MM.1S (cell line): ENCODE measurements at regions not wholly inside any gene's neighbourhood (a gene's known extent, or its start where the extent isn't known, plus 50 kb on each side); places are given as distances from the start of the nearest gene placed in this dataset.

Experiments
- DNase-seq: peaks from one replicate; pipeline ENCODE4 v3.0.0-alpha.2; 2015
- H2AFZ ChIP-seq: fragments of 300-600 bp; sonication (generic); 2 replicates; pipeline ENCODE4 v1.6.0; 2016; ENCODE audit warnings: antibody characterized with exemption, low read length
- H3F3A ChIP-seq: fragments of 300-600 bp; sonication (generic); 2 replicates; pipeline ENCODE4 v1.6.1; 2016; ENCODE audit warnings: mild to moderate bottlenecking, antibody characterized with exemption, low read length, moderate library complexity, mixed read lengths; ENCODE audit not compliant: insufficient read depth
- H3K27ac ChIP-seq: fragments of 300-600 bp; sonication (generic); 2 replicates; pipeline ENCODE4 v1.5.1; 2016; ENCODE audit warnings: mild to moderate bottlenecking, low read length
- H3K27me3 ChIP-seq: fragments of 300-600 bp; sonication (generic); replicated peaks from 2 replicates; pipeline ENCODE4 v1.6.0; 2016; ENCODE audit warnings: low read length; ENCODE audit not compliant: insufficient read depth
- H3K36me3 ChIP-seq: fragments of 300-600 bp; sonication (generic); replicated peaks from 2 replicates; pipeline ENCODE4 v1.6.1; 2016; ENCODE audit warnings: mild to moderate bottlenecking, low read length, mixed read lengths; ENCODE audit not compliant: insufficient read depth
- H3K4me1 ChIP-seq: fragments of 300-600 bp; sonication (generic); 2 replicates; pipeline ENCODE4 v1.6.1; 2016; ENCODE audit warnings: low read length, mixed read lengths
- H3K4me2 ChIP-seq: fragments of 300-600 bp; sonication (generic); 2 replicates; pipeline ENCODE4 v1.6.0; 2016; ENCODE audit warnings: low read depth, low read length
- H3K4me3 ChIP-seq: fragments of 300-600 bp; sonication (generic); 2 replicates; pipeline ENCODE4 v1.5.1; 2016; ENCODE audit warnings: low read length, mixed read lengths
- H3K79me2 ChIP-seq: fragments of 300-600 bp; sonication (generic); 2 replicates; pipeline ENCODE4 v1.6.1; 2016; ENCODE audit warnings: mixed run types, low read length, mixed read lengths
- H3K9ac ChIP-seq: fragments of 300-600 bp; sonication (generic); 2 replicates; pipeline ENCODE4 v1.6.1; 2016; ENCODE audit warnings: low read length, mixed read lengths
- H3K9me2 ChIP-seq: fragments of 300-600 bp; sonication (generic); replicated peaks from 2 replicates; pipeline ENCODE4 v1.6.1; 2016; ENCODE audit warnings: mild to moderate bottlenecking, low read length, mixed read lengths; ENCODE audit not compliant: insufficient read depth
- H3K9me3 ChIP-seq: fragments of 300-600 bp; sonication (generic); replicated peaks from 2 replicates; pipeline ENCODE4 v1.6.1; 2016; ENCODE audit warnings: mild to moderate bottlenecking, low read length, mixed read lengths; ENCODE audit not compliant: insufficient read depth
- H4K20me1 ChIP-seq: fragments of 300-600 bp; sonication (generic); 2 replicates; pipeline ENCODE4 v1.6.1; 2016; ENCODE audit warnings: mild to moderate bottlenecking, low read length, moderate library complexity, mixed read lengths; ENCODE audit not compliant: insufficient read depth
- EZH2 ChIP-seq: fragments of 300-600 bp; sonication (generic); optimal IDR thresholded peaks from 2 replicates; pipeline ENCODE3; 2017; ENCODE audit warnings: low read depth, mild to moderate bottlenecking, antibody characterized with exemption, low read length, mixed read lengths
- EZH2phosphoT487 ChIP-seq: fragments of 300-600 bp; sonication (generic); IDR thresholded peaks from 2 replicates; pipeline ENCODE4 v1.6.1; 2018; ENCODE audit warnings: antibody characterized with exemption, low read length
- TF ChIP-seq, protein P1 (sequence below): fragments of 300-600 bp; sonication (generic); IDR thresholded peaks from 2 replicates; pipeline ENCODE4 v1.5.1; 2016; ENCODE audit warnings: antibody characterized with exemption, low read length, mixed read lengths

DNA sequence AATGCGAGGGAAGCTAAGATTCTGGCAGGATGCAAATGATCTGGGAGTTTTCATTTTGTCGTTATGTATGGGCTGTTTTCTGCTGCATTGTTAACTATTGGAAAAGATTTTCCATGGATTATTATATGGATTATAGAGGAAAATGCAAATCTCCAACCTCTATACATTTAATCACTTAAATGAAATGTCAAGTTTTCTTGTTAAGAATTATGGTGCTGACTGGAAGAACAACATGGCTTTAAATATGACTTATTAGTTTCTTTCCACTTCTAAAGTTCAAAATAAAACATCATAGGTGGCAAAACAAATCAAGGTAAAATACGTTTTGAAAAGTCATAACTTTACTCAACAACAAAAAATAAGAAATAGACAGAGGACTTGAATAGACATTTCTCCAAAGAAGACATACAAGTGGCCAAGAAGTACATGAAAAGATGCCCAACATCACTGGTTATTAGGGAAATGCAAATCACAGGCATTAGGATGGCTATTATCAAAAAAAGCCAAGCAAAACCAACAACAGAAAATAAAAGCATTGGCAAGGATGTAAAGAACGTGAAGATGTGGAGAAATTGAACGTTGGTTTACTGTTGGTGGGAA lies 56.2 kb upstream of the CLDN5 start:
- no peak for TF ChIP-seq EZH2phosphoT487
- TF ChIP-seq, protein P1, sequence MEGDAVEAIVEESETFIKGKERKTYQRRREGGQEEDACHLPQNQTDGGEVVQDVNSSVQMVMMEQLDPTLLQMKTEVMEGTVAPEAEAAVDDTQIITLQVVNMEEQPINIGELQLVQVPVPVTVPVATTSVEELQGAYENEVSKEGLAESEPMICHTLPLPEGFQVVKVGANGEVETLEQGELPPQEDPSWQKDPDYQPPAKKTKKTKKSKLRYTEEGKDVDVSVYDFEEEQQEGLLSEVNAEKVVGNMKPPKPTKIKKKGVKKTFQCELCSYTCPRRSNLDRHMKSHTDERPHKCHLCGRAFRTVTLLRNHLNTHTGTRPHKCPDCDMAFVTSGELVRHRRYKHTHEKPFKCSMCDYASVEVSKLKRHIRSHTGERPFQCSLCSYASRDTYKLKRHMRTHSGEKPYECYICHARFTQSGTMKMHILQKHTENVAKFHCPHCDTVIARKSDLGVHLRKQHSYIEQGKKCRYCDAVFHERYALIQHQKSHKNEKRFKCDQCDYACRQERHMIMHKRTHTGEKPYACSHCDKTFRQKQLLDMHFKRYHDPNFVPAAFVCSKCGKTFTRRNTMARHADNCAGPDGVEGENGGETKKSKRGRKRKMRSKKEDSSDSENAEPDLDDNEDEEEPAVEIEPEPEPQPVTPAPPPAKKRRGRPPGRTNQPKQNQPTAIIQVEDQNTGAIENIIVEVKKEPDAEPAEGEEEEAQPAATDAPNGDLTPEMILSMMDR, result no peak
- TF ChIP-seq EZH2, result no peak
- H3K4me3 ChIP-seq, result no peak overlapping the region

DNA sequence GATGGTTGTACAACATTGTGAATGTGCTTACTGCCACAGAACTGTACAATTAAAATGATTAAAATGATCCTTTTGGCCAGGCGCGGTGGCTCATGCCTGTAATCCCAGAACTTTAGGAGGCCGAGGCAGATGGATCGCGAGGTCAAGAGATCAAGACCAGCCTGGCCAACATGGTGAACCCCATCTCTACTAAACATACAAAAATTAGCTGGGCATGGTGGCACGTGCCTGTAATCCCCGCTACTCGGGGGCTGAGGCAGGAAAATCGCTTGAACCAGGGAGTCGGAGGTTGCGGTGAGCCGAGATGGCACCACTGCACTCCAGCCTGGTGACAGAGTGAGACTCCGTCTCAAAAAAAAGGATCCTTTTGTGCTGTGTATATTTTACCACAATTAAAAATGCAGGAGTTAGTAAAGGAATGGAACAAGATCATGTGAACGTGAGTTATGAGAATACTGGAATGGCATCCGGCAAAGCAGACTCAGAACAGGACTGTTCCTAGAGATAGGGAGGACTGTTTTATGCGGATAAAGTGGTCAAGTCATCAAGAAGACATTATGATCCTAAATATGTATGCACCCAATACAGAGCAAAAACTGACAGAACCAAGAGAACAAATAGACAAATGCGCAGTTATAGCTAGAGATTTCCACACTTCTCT lies 58.0 kb upstream of the CLDN5 start:
- Histone ChIP-seq H3K36me3 (no peaks in the 10 kb centered on the region), H3K27ac (no peak overlapping the region), H3K9me3 (no peaks in the 10 kb centered on the region), H3K4me1 (peaks cover 20% of the 10 kb centered on the region), H2AFZ (no peak overlapping the region), H3K27me3 (no peaks in the 10 kb centered on the region), H3K79me2 (no peaks in the 10 kb centered on the region), H3K4me2 (no peak overlapping the region), H3K9ac (no peak overlapping the region), H3F3A (no peaks in the 10 kb centered on the region), H4K20me1 (no peaks in the 10 kb centered on the region), H3K9me2 (no peaks in the 10 kb centered on the region), H3K4me3 (no peak overlapping the region)
- no peak for DNase-seq
- TF ChIP-seq EZH2 (no peak), EZH2phosphoT487 (no peak)
- TF ChIP-seq, protein P1, result no peak

More for the DNA sequence above, 56.2 kb upstream of the CLDN5 start:
- Histone ChIP-seq H3K27me3 (no peaks in the 10 kb centered on the region), H2AFZ (peak overlapping the region; percentile 68), H3K9me3 (no peaks in the 10 kb centered on the region), H3F3A (no peaks in the 10 kb centered on the region), H3K27ac (no peak overlapping the region), H3K36me3 (no peaks in the 10 kb centered on the region), H3K4me1 (peaks cover 20% of the 10 kb centered on the region), H4K20me1 (no peaks in the 10 kb centered on the region), H3K4me2 (peak overlapping the region; percentile 47), H3K9ac (no peak overlapping the region), H3K9me2 (no peaks in the 10 kb centered on the region), H3K79me2 (no peaks in the 10 kb centered on the region)
- DNase-seq, result no peak

DNA sequence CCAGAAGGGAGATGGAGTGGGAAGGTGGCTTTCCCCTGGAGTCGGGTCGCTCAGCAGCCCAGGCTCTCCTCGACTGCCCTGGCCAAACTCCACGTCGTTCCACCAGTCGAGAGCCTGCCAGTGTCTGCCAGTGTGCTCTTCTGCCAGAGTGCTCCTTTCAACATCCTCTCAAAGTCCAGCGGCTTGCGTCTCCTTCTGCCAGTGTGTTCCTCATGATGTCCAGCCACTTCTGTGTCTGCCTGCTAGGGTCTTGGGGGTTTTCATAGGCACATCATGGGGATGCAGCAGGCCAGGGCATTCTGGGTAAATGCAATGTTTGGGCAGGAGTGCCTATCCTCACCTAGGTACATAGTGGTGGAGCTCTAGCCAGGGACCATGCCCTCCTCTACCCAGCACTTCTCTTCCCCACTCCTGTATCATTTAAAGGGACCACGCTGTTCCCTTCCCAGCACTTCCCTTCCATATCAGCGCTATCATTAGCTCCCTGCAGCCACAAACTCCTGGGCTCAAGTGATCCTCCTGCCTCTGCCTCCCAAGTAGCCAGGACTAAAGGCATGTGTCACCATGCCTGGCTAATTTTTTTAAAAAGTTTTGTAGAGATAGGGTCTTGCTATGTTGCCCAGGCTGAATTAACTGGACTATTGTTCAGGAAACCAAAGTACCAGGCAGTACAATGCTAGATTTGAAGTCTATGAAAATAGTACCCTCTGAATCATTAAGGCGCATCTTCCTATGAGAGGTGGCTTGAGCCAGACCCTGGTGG lies 62.9 kb upstream of the CLDN5 start:
- no peak overlapping the region for H3K4me3 ChIP-seq
- no peaks in the 10 kb centered on the region for H3F3A ChIP-seq
- no peak for DNase-seq
- H3K9ac ChIP-seq, result no peak overlapping the region
- H3K4me1 ChIP-seq, result no peaks in the 10 kb centered on the region
- no peak for TF ChIP-seq EZH2
- TF ChIP-seq EZH2phosphoT487, result no peak
- TF ChIP-seq, protein P1, result no peak
- no peaks in the 10 kb centered on the region for H3K79me2 ChIP-seq
- no peaks in the 10 kb centered on the region for H3K36me3 ChIP-seq
- H4K20me1 ChIP-seq, result no peaks in the 10 kb centered on the region
- no peak overlapping the region for H3K27ac ChIP-seq
- no peaks in the 10 kb centered on the region for H3K9me3 ChIP-seq
- no peaks in the 10 kb centered on the region for H3K9me2 ChIP-seq
- no peak overlapping the region for H2AFZ ChIP-seq
- no peaks in the 10 kb centered on the region; the same call in 1 of the 2 replicates for H3K27me3 ChIP-seq
- no peak overlapping the region for H3K4me2 ChIP-seq
